ENCODE measurements at regions not wholly inside any gene's neighbourhood (a gene's known extent, or its start where the extent isn't known, plus 50 kb on each side); places are given as distances from the start of the nearest gene placed in this dataset.

DNA sequence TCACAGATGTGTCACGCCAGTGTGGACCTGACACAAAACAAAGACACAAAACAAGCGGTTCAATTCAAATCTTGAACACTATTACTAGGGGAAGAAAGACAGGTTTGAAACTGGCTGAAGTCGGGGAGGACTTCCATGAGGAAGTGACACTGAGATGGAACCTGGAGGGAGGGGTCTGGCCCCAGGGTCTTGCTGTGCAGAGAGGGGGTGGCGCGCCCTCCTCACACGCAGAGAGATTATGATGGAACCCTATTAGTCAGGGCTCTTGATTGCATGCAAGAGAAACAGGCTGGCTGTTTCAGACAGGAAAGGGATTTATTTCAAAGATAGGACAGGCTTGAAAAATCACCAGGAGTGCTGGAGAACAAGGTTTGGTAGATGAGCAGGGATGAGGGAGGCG is 363.6 kb upstream of the HS6ST1 start:
- no peaks in the 10 kb centered on the region for H3K27me3 Mint-ChIP-seq
- no peak overlapping the region for H3K4me3 Mint-ChIP-seq
- peaks cover 3% of the 10 kb centered on the region for H3K4me1 Mint-ChIP-seq
- H3K36me3 Mint-ChIP-seq = no peaks in the 10 kb centered on the region
- H3K27ac Mint-ChIP-seq = no peak overlapping the region
- no peaks in the 10 kb centered on the region for H3K9me3 Mint-ChIP-seq

- peaks cover 3% of the 10 kb centered on the region for H3K4me1 Mint-ChIP-seq
- H3K9me3 Mint-ChIP-seq = no peaks in the 10 kb centered on the region
These were observed 364.1 kb upstream of the HS6ST1 start for GRCh38 chr2:128682729-128683284.

GRCh38 chr2:128684523-128684922 is 365.9 kb upstream of the HS6ST1 start:
- Mint-ChIP-seq H3K4me1 (peaks cover 3% of the 10 kb centered on the region), H3K36me3 (no peaks in the 10 kb centered on the region), H3K9me3 (no peaks in the 10 kb centered on the region), H3K27ac (no peak overlapping the region), H3K27me3 (no peaks in the 10 kb centered on the region), H3K4me3 (no peak overlapping the region)

More at GRCh38 chr2:128682729-128683284, 364.1 kb upstream of the HS6ST1 start:
- Mint-ChIP-seq H3K27me3 (no peaks in the 10 kb centered on the region), H3K4me3 (no peak overlapping the region), H3K27ac (no peak overlapping the region), H3K36me3 (no peaks in the 10 kb centered on the region)

DNA sequence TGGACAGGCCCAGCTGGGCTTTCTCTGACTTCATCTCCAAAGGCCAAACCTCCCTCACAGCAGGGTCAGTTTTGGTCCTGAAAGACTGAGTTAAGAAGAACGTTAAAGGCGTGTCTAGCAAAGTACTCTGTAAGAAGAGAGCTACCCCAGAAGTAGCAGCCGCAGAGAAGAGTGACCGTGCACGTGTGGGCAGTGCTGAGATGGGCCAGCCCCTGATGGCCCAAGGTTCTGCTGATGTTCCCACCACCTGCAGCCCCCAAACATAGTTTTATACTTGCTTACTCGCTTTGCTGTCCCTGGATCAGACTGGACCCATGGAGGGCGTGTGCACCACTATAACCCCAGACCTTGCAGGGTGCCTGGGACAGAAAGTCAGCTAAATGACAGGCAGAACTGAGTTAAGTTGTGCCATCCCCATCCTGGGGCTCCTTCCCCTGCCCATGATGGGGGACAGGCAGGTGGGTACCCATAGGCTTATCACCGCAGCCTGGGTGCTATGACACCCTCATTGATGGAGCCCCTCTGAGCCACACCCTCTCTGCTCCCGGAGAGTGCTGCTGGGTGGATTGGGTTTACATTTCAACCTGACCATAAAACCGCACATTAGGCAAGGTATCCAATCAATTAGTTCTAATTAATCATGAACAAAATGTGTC is 367.3 kb upstream of the HS6ST1 start:
- no peak overlapping the region for H3K27ac Mint-ChIP-seq
- no peaks in the 10 kb centered on the region for H3K9me3 Mint-ChIP-seq
- no peak overlapping the region for H3K4me3 Mint-ChIP-seq
- peaks cover 3% of the 10 kb centered on the region for H3K4me1 Mint-ChIP-seq
- peaks cover 2% of the 10 kb centered on the region for H3K27me3 Mint-ChIP-seq
- H3K36me3 Mint-ChIP-seq = no peaks in the 10 kb centered on the region

- H3K4me3 Mint-ChIP-seq = no peak overlapping the region
- peaks cover 2% of the 10 kb centered on the region for H3K27me3 Mint-ChIP-seq
- H3K9me3 Mint-ChIP-seq = no peaks in the 10 kb centered on the region
- H3K4me1 Mint-ChIP-seq = peaks cover 3% of the 10 kb centered on the region
- no peak overlapping the region for H3K27ac Mint-ChIP-seq
- no peaks in the 10 kb centered on the region for H3K36me3 Mint-ChIP-seq
These were observed 367.8 kb upstream of the HS6ST1 start for GRCh38 chr2:128686497-128686859.

GRCh38 chr2:128686881-128687555 is 368.4 kb upstream of the HS6ST1 start:
- no peak overlapping the region for H3K4me3 Mint-ChIP-seq
- no peaks in the 10 kb centered on the region for H3K9me3 Mint-ChIP-seq
- no peaks in the 10 kb centered on the region for H3K36me3 Mint-ChIP-seq
- H3K4me1 Mint-ChIP-seq = peaks cover 3% of the 10 kb centered on the region
- H3K27ac Mint-ChIP-seq = no peak overlapping the region
- peaks cover 2% of the 10 kb centered on the region for H3K27me3 Mint-ChIP-seq

GRCh38 chr2:128687565-128687964 is 368.9 kb upstream of the HS6ST1 start:
- peaks cover 3% of the 10 kb centered on the region for H3K4me1 Mint-ChIP-seq
- H3K27me3 Mint-ChIP-seq = peaks cover 2% of the 10 kb centered on the region
- H3K36me3 Mint-ChIP-seq = no peaks in the 10 kb centered on the region
- H3K9me3 Mint-ChIP-seq = no peaks in the 10 kb centered on the region
- no peak overlapping the region for H3K27ac Mint-ChIP-seq
- no peak overlapping the region for H3K4me3 Mint-ChIP-seq

DNA sequence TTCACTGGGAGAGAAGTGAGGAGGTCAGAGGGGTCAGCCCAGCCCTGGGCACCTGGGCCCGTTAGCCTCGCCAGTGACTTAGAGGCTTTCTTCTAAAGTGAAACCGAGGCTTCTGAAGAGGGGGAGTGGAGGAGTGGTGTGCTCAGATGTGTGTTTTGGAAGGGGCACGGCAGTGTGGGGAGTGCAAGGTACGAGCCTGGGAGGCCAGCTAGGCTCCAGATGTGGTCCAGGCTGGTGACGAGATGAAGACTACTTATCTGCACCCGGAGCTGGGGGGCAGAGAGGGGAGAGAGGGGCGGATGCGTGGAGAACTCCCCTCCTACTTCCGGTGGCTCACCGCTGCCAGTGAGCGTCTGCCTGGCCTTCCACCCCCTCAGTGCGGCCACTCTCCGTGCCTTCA is 371.3 kb upstream of the HS6ST1 start:
- H3K4me3 Mint-ChIP-seq = peak overlapping the region; percentile 26
- H3K27ac Mint-ChIP-seq = no peak overlapping the region
- H3K4me1 Mint-ChIP-seq = peaks cover 3% of the 10 kb centered on the region
- no peaks in the 10 kb centered on the region for H3K36me3 Mint-ChIP-seq
- H3K9me3 Mint-ChIP-seq = no peaks in the 10 kb centered on the region
- H3K27me3 Mint-ChIP-seq = peaks cover 2% of the 10 kb centered on the region

GRCh38 chr2:128690431-128690830 is 371.8 kb upstream of the HS6ST1 start:
- H3K27ac Mint-ChIP-seq = no peak overlapping the region
- H3K36me3 Mint-ChIP-seq = no peaks in the 10 kb centered on the region
- H3K9me3 Mint-ChIP-seq = no peaks in the 10 kb centered on the region
- H3K4me3 Mint-ChIP-seq = no peak overlapping the region
- H3K27me3 Mint-ChIP-seq = peaks cover 2% of the 10 kb centered on the region
- peaks cover 3% of the 10 kb centered on the region for H3K4me1 Mint-ChIP-seq

- no peak overlapping the region for H3K27ac Mint-ChIP-seq
- no peaks in the 10 kb centered on the region for H3K9me3 Mint-ChIP-seq
- H3K4me1 Mint-ChIP-seq = peaks cover 3% of the 10 kb centered on the region
- peaks cover 2% of the 10 kb centered on the region for H3K27me3 Mint-ChIP-seq
- no peak overlapping the region for H3K4me3 Mint-ChIP-seq
- no peaks in the 10 kb centered on the region for H3K36me3 Mint-ChIP-seq
These were observed 372.2 kb upstream of the HS6ST1 start for GRCh38 chr2:128690869-128691268.

DNA sequence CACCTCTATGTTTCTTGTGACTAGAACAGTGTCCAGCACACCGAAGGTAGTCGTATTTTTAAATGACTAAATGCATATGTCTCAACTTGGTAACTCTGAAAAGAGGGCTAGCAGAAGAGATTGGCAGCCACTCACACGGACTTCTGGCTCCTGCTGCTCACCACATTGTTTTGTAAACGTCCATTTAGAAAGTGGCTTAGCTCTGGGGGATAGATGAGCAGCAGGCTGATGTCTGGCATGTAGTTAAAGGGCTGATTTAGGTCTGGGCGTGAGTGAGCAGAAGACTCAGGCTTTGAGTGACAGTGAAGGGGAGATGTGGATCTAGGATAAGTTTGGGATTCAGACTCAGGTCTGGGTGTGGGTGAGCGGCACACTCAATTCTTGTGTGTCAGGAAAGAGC is 372.9 kb upstream of the HS6ST1 start:
- H3K27ac Mint-ChIP-seq = no peak overlapping the region
- no peaks in the 10 kb centered on the region for H3K4me1 Mint-ChIP-seq
- H3K27me3 Mint-ChIP-seq = peaks cover 5% of the 10 kb centered on the region
- H3K4me3 Mint-ChIP-seq = no peak overlapping the region
- H3K36me3 Mint-ChIP-seq = no peaks in the 10 kb centered on the region
- H3K9me3 Mint-ChIP-seq = no peaks in the 10 kb centered on the region

- peaks cover 6% of the 10 kb centered on the region for H3K27me3 Mint-ChIP-seq
- H3K4me1 Mint-ChIP-seq = no peaks in the 10 kb centered on the region
- no peaks in the 10 kb centered on the region for H3K9me3 Mint-ChIP-seq
- no peaks in the 10 kb centered on the region for H3K36me3 Mint-ChIP-seq
- H3K4me3 Mint-ChIP-seq = no peak overlapping the region
- H3K27ac Mint-ChIP-seq = no peak overlapping the region
These were observed 374.5 kb upstream of the HS6ST1 start for GRCh38 chr2:128692895-128693742.

DNA sequence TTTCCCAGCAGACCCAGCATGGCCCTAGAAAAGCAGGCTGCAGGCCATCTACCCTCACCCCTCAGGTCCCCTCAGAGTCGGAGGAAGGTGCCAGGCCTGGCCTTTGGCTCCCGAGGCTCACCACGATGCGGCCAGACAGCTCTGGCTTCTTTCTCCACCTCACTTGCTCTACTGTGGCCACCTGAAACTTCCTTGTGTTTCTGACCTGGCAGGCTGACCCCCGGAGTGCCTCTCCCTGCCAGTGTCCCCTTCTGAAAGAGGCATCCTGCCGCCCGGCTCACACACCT is 375.0 kb upstream of the HS6ST1 start:
- H3K4me3 Mint-ChIP-seq = no peak overlapping the region
- no peaks in the 10 kb centered on the region for H3K4me1 Mint-ChIP-seq
- H3K9me3 Mint-ChIP-seq = no peaks in the 10 kb centered on the region
- H3K36me3 Mint-ChIP-seq = no peaks in the 10 kb centered on the region
- H3K27me3 Mint-ChIP-seq = peaks cover 6% of the 10 kb centered on the region
- no peak overlapping the region for H3K27ac Mint-ChIP-seq

- Mint-ChIP-seq H3K27ac (no peak overlapping the region), H3K9me3 (no peaks in the 10 kb centered on the region), H3K27me3 (peaks cover 6% of the 10 kb centered on the region), H3K36me3 (no peaks in the 10 kb centered on the region), H3K4me3 (no peak overlapping the region), H3K4me1 (no peaks in the 10 kb centered on the region)
These were observed 377.1 kb upstream of the HS6ST1 start for GRCh38 chr2:128695646-128696220.

DNA sequence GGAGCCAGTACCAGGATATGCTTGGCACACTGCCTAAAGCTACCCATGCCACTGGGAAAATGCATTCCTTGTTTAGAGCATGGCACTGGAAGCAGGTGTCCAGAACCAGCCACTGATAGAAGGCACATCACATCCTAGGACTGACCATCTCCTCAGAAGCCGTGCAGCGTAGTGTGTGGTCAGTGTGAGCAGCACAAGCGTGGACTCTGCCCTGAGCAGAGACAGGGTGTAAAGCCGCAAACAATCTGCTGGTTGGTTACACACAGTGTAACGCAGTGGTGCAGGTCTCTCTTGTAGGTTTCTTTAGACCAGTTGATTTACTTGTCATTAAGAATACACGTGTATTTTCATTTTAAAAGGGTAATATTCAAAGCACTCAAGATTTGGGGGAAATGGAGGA is 377.8 kb upstream of the HS6ST1 start:
- no peak overlapping the region for H3K27ac Mint-ChIP-seq
- H3K27me3 Mint-ChIP-seq = peaks cover 4% of the 10 kb centered on the region
- H3K4me3 Mint-ChIP-seq = no peak overlapping the region

GRCh38 chr2:128701418-128701817 is 382.8 kb upstream of the HS6ST1 start:
- no peak overlapping the region for H3K27ac Mint-ChIP-seq
- no peaks in the 10 kb centered on the region for H3K36me3 Mint-ChIP-seq
- peaks cover 5% of the 10 kb centered on the region for H3K27me3 Mint-ChIP-seq
- no peak overlapping the region for H3K4me3 Mint-ChIP-seq
- H3K4me1 Mint-ChIP-seq = no peaks in the 10 kb centered on the region
- peaks cover 7% of the 10 kb centered on the region for H3K9me3 Mint-ChIP-seq

More for the DNA sequence above, 377.8 kb upstream of the HS6ST1 start:
- Mint-ChIP-seq H3K4me1 (no peaks in the 10 kb centered on the region), H3K36me3 (no peaks in the 10 kb centered on the region), H3K9me3 (no peaks in the 10 kb centered on the region)

Data from activated naive CD4-positive, alpha-beta T cell treated with anti-CD3 and anti-CD28 coated beads, Interleukin-2, amount 50 U/mL, for 24 hours (primary cell).